ENCODE measurements at regions not wholly inside any gene's neighbourhood (a gene's known extent, or its start where the extent isn't known, plus 50 kb on each side); places are given as distances from the start of the nearest gene placed in this dataset.

GRCh38 chr11:15481871-15482270, 367.1 kb downstream of the INSC start:
- no peaks in the 10 kb centered on the region for H3K36me3 Mint-ChIP-seq
- no peak overlapping the region for H3K27ac ChIP-seq (ENCODE audit: low read depth, low read length)
- H3K36me3 ChIP-seq (ENCODE audit: insufficient read depth, low read length) = no peaks in the 10 kb centered on the region
- no peaks in the 10 kb centered on the region for H3K4me1 ChIP-seq (ENCODE audit: insufficient read depth, low read length)
- no peak overlapping the region for H3K4me3 ChIP-seq (ENCODE audit: low read length)
- no peak overlapping the region for H3K4me3 Mint-ChIP-seq
- CTCF ChIA-PET = no interaction called here
- no peak overlapping the region for H3K27ac Mint-ChIP-seq
- H3K4me1 Mint-ChIP-seq = no peaks in the 10 kb centered on the region
- H3K27me3 Mint-ChIP-seq = no peaks in the 10 kb centered on the region
- H3K9me3 ChIP-seq (ENCODE audit: low read length) = no peaks in the 10 kb centered on the region
- H3K9me3 Mint-ChIP-seq = peaks cover 0 to 5% (median 0%) of the 10 kb centered on the region in 5 donors
- POLR2A ChIA-PET = no interaction called here
- no peaks in the 10 kb centered on the region for H3K27me3 ChIP-seq (ENCODE audit: insufficient read depth, low read length, poor library complexity, severe bottlenecking)
- DNase-seq = no peak

DNA sequence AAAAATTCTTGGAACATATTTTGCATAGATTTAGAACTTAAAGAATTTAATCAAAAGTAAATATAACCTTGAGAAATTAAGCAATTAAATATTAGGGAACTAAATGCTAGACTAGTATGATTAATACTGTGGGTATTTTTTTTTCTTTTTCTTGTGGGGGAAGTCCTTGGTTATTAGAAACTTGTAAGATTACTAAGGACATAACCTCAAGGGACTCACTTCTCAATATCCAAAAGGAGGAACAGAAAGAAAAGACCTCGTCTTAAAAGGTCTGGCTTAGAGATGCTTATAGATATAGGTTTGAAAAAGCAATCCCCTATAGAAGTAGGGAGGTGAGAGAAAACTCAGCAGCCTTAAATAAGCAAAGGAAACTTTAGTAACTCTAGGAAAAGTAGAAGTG, 368.5 kb downstream of the INSC start:
- CTCF ChIA-PET = no interaction called here
- H3K27ac ChIP-seq (ENCODE audit: low read depth, low read length) = no peak overlapping the region
- DNase-seq = no peak
- H3K4me3 ChIP-seq (ENCODE audit: low read length) = no peak overlapping the region
- no peaks in the 10 kb centered on the region for H3K4me1 Mint-ChIP-seq
- H3K27ac Mint-ChIP-seq = no peak overlapping the region
- no peaks in the 10 kb centered on the region for H3K4me1 ChIP-seq (ENCODE audit: insufficient read depth, low read length)
- H3K36me3 ChIP-seq (ENCODE audit: insufficient read depth, low read length) = no peaks in the 10 kb centered on the region
- H3K9me3 ChIP-seq (ENCODE audit: low read length) = no peaks in the 10 kb centered on the region
- peaks cover 0 to 2% (median 0%) of the 10 kb centered on the region in 5 donors for H3K9me3 Mint-ChIP-seq
- H3K27me3 Mint-ChIP-seq = no peaks in the 10 kb centered on the region
- H3K4me3 Mint-ChIP-seq = no peak overlapping the region
- no peaks in the 10 kb centered on the region for H3K36me3 Mint-ChIP-seq
- POLR2A ChIA-PET = no interaction called here
- H3K27me3 ChIP-seq (ENCODE audit: insufficient read depth, low read length, poor library complexity, severe bottlenecking) = no peaks in the 10 kb centered on the region

- Mint-ChIP-seq H3K4me1 (no peaks in the 10 kb centered on the region), H3K27me3 (no peaks in the 10 kb centered on the region), H3K4me3 (no peak overlapping the region), H3K36me3 (no peaks in the 10 kb centered on the region), H3K27ac (no peak overlapping the region), H3K9me3 (peaks cover 0 to under 1% (median 0%) of the 10 kb centered on the region in 5 donors)
- Histone ChIP-seq H3K9me3 (ENCODE audit: low read length) (no peaks in the 10 kb centered on the region), H3K27me3 (ENCODE audit: insufficient read depth, low read length, poor library complexity, severe bottlenecking) (no peaks in the 10 kb centered on the region), H3K36me3 (ENCODE audit: insufficient read depth, low read length) (no peaks in the 10 kb centered on the region), H3K4me3 (ENCODE audit: low read length) (no peak overlapping the region), H3K27ac (ENCODE audit: low read depth, low read length) (no peak overlapping the region), H3K4me1 (ENCODE audit: insufficient read depth, low read length) (no peaks in the 10 kb centered on the region)
- POLR2A ChIA-PET = no interaction called here
- no peak for DNase-seq
- CTCF ChIA-PET = no interaction called here
Measured at GRCh38 chr11:15484398-15484797, 369.7 kb downstream of the INSC start.

GRCh38 chr11:15485432-15485831, 370.7 kb downstream of the INSC start:
- no peak overlapping the region for H3K27ac ChIP-seq (ENCODE audit: low read depth, low read length)
- H3K27me3 ChIP-seq (ENCODE audit: insufficient read depth, low read length, poor library complexity, severe bottlenecking) = no peaks in the 10 kb centered on the region
- H3K4me3 ChIP-seq (ENCODE audit: low read length) = no peak overlapping the region
- Mint-ChIP-seq H3K4me3 (no peak overlapping the region), H3K36me3 (no peaks in the 10 kb centered on the region), H3K27me3 (no peaks in the 10 kb centered on the region), H3K27ac (no peak overlapping the region), H3K4me1 (no peaks in the 10 kb centered on the region), H3K9me3 (peaks cover 0 to 2% (median 0%) of the 10 kb centered on the region in 5 donors)
- no peaks in the 10 kb centered on the region for H3K4me1 ChIP-seq (ENCODE audit: insufficient read depth, low read length)
- CTCF ChIA-PET = no interaction called here
- no peaks in the 10 kb centered on the region for H3K9me3 ChIP-seq (ENCODE audit: low read length)
- POLR2A ChIA-PET = no interaction called here
- DNase-seq = no peak
- H3K36me3 ChIP-seq (ENCODE audit: insufficient read depth, low read length) = no peaks in the 10 kb centered on the region

GRCh38 chr11:15489281-15489680, 374.6 kb downstream of the INSC start:
- Mint-ChIP-seq H3K27me3 (no peaks in the 10 kb centered on the region), H3K9me3 (peaks cover 0 to 7% (median 2%) of the 10 kb centered on the region in 5 donors), H3K4me3 (no peak overlapping the region), H3K36me3 (no peaks in the 10 kb centered on the region), H3K4me1 (no peaks in the 10 kb centered on the region), H3K27ac (no peak overlapping the region)
- ChIA-PET POLR2A (no interaction called here), CTCF (no interaction called here)
- Histone ChIP-seq H3K27me3 (ENCODE audit: insufficient read depth, low read length, poor library complexity, severe bottlenecking) (no peaks in the 10 kb centered on the region), H3K4me1 (ENCODE audit: insufficient read depth, low read length) (no peaks in the 10 kb centered on the region), H3K27ac (ENCODE audit: low read depth, low read length) (no peak overlapping the region), H3K9me3 (ENCODE audit: low read length) (no peaks in the 10 kb centered on the region), H3K4me3 (ENCODE audit: low read length) (no peak overlapping the region), H3K36me3 (ENCODE audit: insufficient read depth, low read length) (no peaks in the 10 kb centered on the region)
- DNase-seq = no peak

DNA sequence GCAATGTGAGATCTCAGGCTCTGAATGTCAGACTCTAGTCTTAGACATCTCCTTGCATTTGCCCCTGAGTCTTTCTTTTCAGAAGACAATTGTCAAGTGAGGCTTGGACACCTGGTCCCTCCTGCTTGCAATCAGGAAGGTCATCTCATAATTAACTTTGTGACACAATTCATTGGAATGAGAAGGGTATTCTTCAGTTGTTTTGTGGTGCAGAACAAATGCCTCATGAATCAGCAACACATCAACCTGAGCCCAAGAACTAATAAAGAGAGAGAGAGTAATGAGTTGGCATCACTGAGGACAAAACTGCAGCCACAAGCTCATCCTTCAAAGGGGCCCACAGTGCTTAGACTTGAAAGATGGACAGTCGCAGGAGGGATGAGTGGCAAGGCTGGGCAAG, 375.8 kb downstream of the INSC start:
- no peaks in the 10 kb centered on the region for H3K9me3 ChIP-seq (ENCODE audit: low read length)
- DNase-seq = no peak
- Mint-ChIP-seq H3K4me1 (no peaks in the 10 kb centered on the region), H3K27ac (no peak overlapping the region), H3K36me3 (no peaks in the 10 kb centered on the region), H3K4me3 (no peak overlapping the region), H3K9me3 (peaks cover 2 to 7% (median 3%) of the 10 kb centered on the region in 5 donors), H3K27me3 (no peaks in the 10 kb centered on the region)
- no peak overlapping the region for H3K4me3 ChIP-seq (ENCODE audit: low read length)
- H3K4me1 ChIP-seq (ENCODE audit: insufficient read depth, low read length) = no peaks in the 10 kb centered on the region
- POLR2A ChIA-PET = no interaction called here
- no peaks in the 10 kb centered on the region for H3K36me3 ChIP-seq (ENCODE audit: insufficient read depth, low read length)
- CTCF ChIA-PET = no interaction called here
- H3K27ac ChIP-seq (ENCODE audit: low read depth, low read length) = no peak overlapping the region
- H3K27me3 ChIP-seq (ENCODE audit: insufficient read depth, low read length, poor library complexity, severe bottlenecking) = no peaks in the 10 kb centered on the region

DNA sequence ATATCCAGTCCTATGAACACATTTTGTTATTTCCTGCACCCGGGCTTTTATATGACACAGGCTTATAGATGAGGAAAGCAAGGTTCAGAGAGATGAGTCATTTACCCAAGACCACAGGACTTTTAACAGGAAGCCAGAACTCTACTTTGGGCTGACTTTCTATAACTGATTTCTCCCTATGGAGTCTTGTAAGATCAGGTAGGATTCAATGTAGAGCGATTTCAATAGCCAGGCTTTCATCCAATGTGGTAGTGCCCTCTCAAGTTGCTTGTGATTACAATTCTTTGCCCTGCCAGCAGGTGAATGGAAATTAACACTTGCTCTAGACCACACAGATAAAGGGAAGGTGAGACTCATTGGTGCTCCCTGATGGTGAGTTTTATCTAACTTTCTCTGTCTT, 378.3 kb downstream of the INSC start:
- H3K9me3 ChIP-seq (ENCODE audit: low read length) = no peaks in the 10 kb centered on the region
- Mint-ChIP-seq H3K27ac (no peak overlapping the region), H3K36me3 (no peaks in the 10 kb centered on the region), H3K4me1 (no peaks in the 10 kb centered on the region), H3K9me3 (peaks cover 2 to 9% (median 3%) of the 10 kb centered on the region in 5 donors), H3K4me3 (no peak overlapping the region), H3K27me3 (no peaks in the 10 kb centered on the region)
- CTCF ChIA-PET = no interaction called here
- no peak overlapping the region for H3K27ac ChIP-seq (ENCODE audit: low read depth, low read length)
- H3K27me3 ChIP-seq (ENCODE audit: insufficient read depth, low read length, poor library complexity, severe bottlenecking) = no peaks in the 10 kb centered on the region
- DNase-seq = no peak
- H3K36me3 ChIP-seq (ENCODE audit: insufficient read depth, low read length) = no peaks in the 10 kb centered on the region
- H3K4me3 ChIP-seq (ENCODE audit: low read length) = no peak overlapping the region
- no peaks in the 10 kb centered on the region for H3K4me1 ChIP-seq (ENCODE audit: insufficient read depth, low read length)
- POLR2A ChIA-PET = no interaction called here

- no peaks in the 10 kb centered on the region for H3K4me1 Mint-ChIP-seq
- H3K27me3 Mint-ChIP-seq = no peaks in the 10 kb centered on the region
- POLR2A ChIA-PET = no interaction called here
Measured at GRCh38 chr11:15493921-15494620, 379.3 kb downstream of the INSC start.

GRCh38 chr11:15494740-15495139, 380.0 kb downstream of the INSC start:
- ChIA-PET CTCF (no interaction called here), POLR2A (no interaction called here)
- no peak overlapping the region for H3K4me3 Mint-ChIP-seq
- H3K27ac Mint-ChIP-seq = no peak overlapping the region
- Histone ChIP-seq H3K27ac (ENCODE audit: low read depth, low read length) (no peak overlapping the region), H3K4me3 (ENCODE audit: low read length) (no peak overlapping the region), H3K27me3 (ENCODE audit: insufficient read depth, low read length, poor library complexity, severe bottlenecking) (no peaks in the 10 kb centered on the region), H3K9me3 (ENCODE audit: low read length) (no peaks in the 10 kb centered on the region), H3K36me3 (ENCODE audit: insufficient read depth, low read length) (no peaks in the 10 kb centered on the region), H3K4me1 (ENCODE audit: insufficient read depth, low read length) (no peaks in the 10 kb centered on the region)
- no peaks in the 10 kb centered on the region for H3K27me3 Mint-ChIP-seq
- H3K4me1 Mint-ChIP-seq = no peaks in the 10 kb centered on the region
- H3K9me3 Mint-ChIP-seq = peaks cover 2 to 11% (median 3%) of the 10 kb centered on the region in 5 donors
- no peaks in the 10 kb centered on the region for H3K36me3 Mint-ChIP-seq
- DNase-seq = no peak

More at GRCh38 chr11:15493921-15494620, 379.3 kb downstream of the INSC start:
- Histone ChIP-seq H3K36me3 (ENCODE audit: insufficient read depth, low read length) (no peaks in the 10 kb centered on the region), H3K27ac (ENCODE audit: low read depth, low read length) (no peak overlapping the region), H3K4me1 (ENCODE audit: insufficient read depth, low read length) (no peaks in the 10 kb centered on the region), H3K27me3 (ENCODE audit: insufficient read depth, low read length, poor library complexity, severe bottlenecking) (no peaks in the 10 kb centered on the region), H3K4me3 (ENCODE audit: low read length) (no peak overlapping the region), H3K9me3 (ENCODE audit: low read length) (no peaks in the 10 kb centered on the region)
- Mint-ChIP-seq H3K4me3 (no peak overlapping the region), H3K36me3 (no peaks in the 10 kb centered on the region), H3K27ac (no peak overlapping the region), H3K9me3 (peaks cover 2 to 9% (median 3%) of the 10 kb centered on the region in 5 donors)
- DNase-seq = no peak
- CTCF ChIA-PET = no interaction called here

Data from CD8-positive, alpha-beta memory T cell (primary cell).